ENCODE measurements at regions not wholly inside any gene's neighbourhood (a gene's known extent, or its start where the extent isn't known, plus 50 kb on each side); places are given as distances from the start of the nearest gene placed in this dataset.
A peak's percentile ranks its signal among the peaks of the same experiment; 100 is the strongest.

- no peak overlapping the region for H3K4me3 ChIP-seq (replicated peaks; ENCODE audit: low read depth, low read length)
- no peak for TF ChIP-seq CTCF (IDR thresholded peaks at IDR 0.05; ENCODE audit: low read depth, low read length, missing control alignments)
- DNase-seq (ENCODE audit: extremely low read depth, low read depth), result no peak
These were observed 125.6 kb downstream of the URB2 start for GRCh38 chr1:229751610-229752009.

GRCh38 chr1:229752679-229753078 lies 126.6 kb downstream of the URB2 start:
- no peak for TF ChIP-seq CTCF (IDR thresholded peaks at IDR 0.05; ENCODE audit: low read depth, low read length, missing control alignments)
- DNase-seq (ENCODE audit: extremely low read depth, low read depth), result no peak
- H3K4me3 ChIP-seq (replicated peaks; ENCODE audit: low read depth, low read length), result no peak overlapping the region

- TF ChIP-seq CTCF (IDR thresholded peaks at IDR 0.05; ENCODE audit: low read depth, low read length, missing control alignments), result no peak
- DNase-seq (ENCODE audit: extremely low read depth, low read depth), result no peak
- no peak overlapping the region for H3K4me3 ChIP-seq (replicated peaks; ENCODE audit: low read depth, low read length)
These were observed 127.9 kb downstream of the URB2 start for GRCh38 chr1:229753764-229754551.

- no peak for TF ChIP-seq CTCF (IDR thresholded peaks at IDR 0.05; ENCODE audit: low read depth, low read length, missing control alignments)
- peak; percentile 71 for DNase-seq (ENCODE audit: extremely low read depth, low read depth)
- H3K4me3 ChIP-seq (replicated peaks; ENCODE audit: low read depth, low read length), result no peak overlapping the region
These were observed 130.6 kb downstream of the URB2 start for GRCh38 chr1:229756666-229757065.

GRCh38 chr1:229757226-229757625 lies 131.2 kb downstream of the URB2 start:
- DNase-seq (ENCODE audit: extremely low read depth, low read depth), result no peak
- no peak overlapping the region for H3K4me3 ChIP-seq (replicated peaks; ENCODE audit: low read depth, low read length)
- TF ChIP-seq CTCF (IDR thresholded peaks at IDR 0.05; ENCODE audit: low read depth, low read length, missing control alignments), result no peak

GRCh38 chr1:229758101-229759036 lies 132.3 kb downstream of the URB2 start:
- no peak overlapping the region for H3K4me3 ChIP-seq (replicated peaks; ENCODE audit: low read depth, low read length)

More at GRCh38 chr1:229758101-229759036, 132.3 kb downstream of the URB2 start:
- no peak for TF ChIP-seq CTCF (IDR thresholded peaks at IDR 0.05; ENCODE audit: low read depth, low read length, missing control alignments)
- DNase-seq (ENCODE audit: extremely low read depth, low read depth), result no peak
